Omental fat pad (tissue), 3 donors: ENCODE measurements at regions not wholly inside any gene's neighbourhood (a gene's known extent, or its start where the extent isn't known, plus 50 kb on each side); places are given as distances from the start of the nearest gene placed in this dataset.

ENCODE experiments used
- ATAC-seq: fragments of 150-250 bp; one replicate; pipeline ENCODE4 v1.9.1; 2016; ENCODE audit warnings: mild to moderate bottlenecking, moderate library complexity; ENCODE audit not compliant: low FRiP score
- DNase-seq: peaks from one replicate; pipeline ENCODE4 v3.0.0-alpha.2; 2019; ENCODE audit warnings: low spot score
- CTCF ChIP-seq, 3 donors: fragments of 450-650 bp; IDR thresholded peaks; one replicate each; pipeline ENCODE4 v1.5.1; 2016 to 2017; ENCODE audit warnings: antibody characterized with exemption in 3 of 3, mild to moderate bottlenecking in 3 of 3, moderate library complexity in 2 of 3

GRCh38 chr15:98124581-98124980, 164.1 kb downstream of the ARRDC4 start:
- DNase-seq (no peak), ATAC-seq (peak; percentile 50)
- no peak for TF ChIP-seq CTCF (IDR thresholded peaks at IDR 0.05)

GRCh38 chr15:98126326-98127085, 166.0 kb downstream of the ARRDC4 start:
- DNase-seq (no peak), ATAC-seq (no peak)
- TF ChIP-seq CTCF (IDR thresholded peaks at IDR 0.05), result no peak

DNA sequence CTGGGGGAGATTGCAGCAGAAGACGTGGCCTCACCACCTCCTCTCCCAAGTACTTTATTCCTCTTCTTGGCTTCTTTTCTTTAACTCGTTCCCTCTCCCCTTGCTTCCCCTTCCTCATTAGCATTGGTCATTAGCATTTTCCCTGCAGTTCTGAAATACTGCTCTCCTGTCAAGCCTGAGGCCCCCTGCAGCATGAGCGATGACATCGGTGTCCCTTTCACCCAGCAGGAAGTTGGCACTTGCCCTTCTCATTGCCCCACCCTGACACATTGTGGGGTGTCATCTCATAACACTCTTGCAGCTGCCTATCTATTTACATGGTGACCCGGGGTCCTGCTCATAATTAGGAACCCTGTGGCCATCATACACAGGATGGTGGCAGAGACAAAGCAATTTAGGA, 167.1 kb downstream of the ARRDC4 start:
- DNase-seq (no peak), ATAC-seq (no peak)
- TF ChIP-seq CTCF (IDR thresholded peaks at IDR 0.05), result no peak

GRCh38 chr15:98131924-98132323, 171.4 kb downstream of the ARRDC4 start:
- no peak for ATAC-seq
- TF ChIP-seq CTCF (IDR thresholded peaks at IDR 0.05), result no peak

DNA sequence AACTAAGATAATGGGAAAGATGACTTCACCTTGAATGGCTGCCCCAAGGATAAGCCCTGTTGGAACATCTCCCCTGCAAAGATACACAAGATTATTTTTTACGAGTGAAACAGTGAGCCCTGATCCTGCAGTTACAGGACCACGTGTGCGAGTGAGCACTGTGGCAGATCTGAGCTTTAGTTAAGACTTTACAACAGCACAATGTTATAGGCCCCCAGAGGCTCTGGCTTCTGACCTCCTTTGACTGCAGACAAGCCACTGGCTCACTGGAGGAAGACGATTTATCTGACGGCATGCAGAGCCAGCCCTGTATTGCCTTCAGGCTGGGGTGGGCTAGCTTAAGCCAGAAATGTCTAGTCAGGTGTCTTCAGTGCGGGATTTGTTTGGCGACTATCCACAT, 174.4 kb downstream of the ARRDC4 start:
- ATAC-seq, result no peak
- TF ChIP-seq CTCF (IDR thresholded peaks at IDR 0.05), result no peak
- DNase-seq, result no peak

More at GRCh38 chr15:98131924-98132323, 171.4 kb downstream of the ARRDC4 start:
- DNase-seq, result no peak

- ATAC-seq (no peak), DNase-seq (no peak)
- TF ChIP-seq CTCF (IDR thresholded peaks at IDR 0.05), result no peak
Observed at GRCh38 chr15:98138910-98139309, 178.4 kb downstream of the ARRDC4 start.

- TF ChIP-seq CTCF (IDR thresholded peaks at IDR 0.05), result no peak
- ATAC-seq, result no peak
Observed at GRCh38 chr15:98139337-98139736, 178.8 kb downstream of the ARRDC4 start.

More at GRCh38 chr15:98139337-98139736, 178.8 kb downstream of the ARRDC4 start:
- no peak for DNase-seq
